ENCODE measurements at regions not wholly inside any gene's neighbourhood (a gene's known extent, or its start where the extent isn't known, plus 50 kb on each side); places are given as distances from the start of the nearest gene placed in this dataset.

DNA sequence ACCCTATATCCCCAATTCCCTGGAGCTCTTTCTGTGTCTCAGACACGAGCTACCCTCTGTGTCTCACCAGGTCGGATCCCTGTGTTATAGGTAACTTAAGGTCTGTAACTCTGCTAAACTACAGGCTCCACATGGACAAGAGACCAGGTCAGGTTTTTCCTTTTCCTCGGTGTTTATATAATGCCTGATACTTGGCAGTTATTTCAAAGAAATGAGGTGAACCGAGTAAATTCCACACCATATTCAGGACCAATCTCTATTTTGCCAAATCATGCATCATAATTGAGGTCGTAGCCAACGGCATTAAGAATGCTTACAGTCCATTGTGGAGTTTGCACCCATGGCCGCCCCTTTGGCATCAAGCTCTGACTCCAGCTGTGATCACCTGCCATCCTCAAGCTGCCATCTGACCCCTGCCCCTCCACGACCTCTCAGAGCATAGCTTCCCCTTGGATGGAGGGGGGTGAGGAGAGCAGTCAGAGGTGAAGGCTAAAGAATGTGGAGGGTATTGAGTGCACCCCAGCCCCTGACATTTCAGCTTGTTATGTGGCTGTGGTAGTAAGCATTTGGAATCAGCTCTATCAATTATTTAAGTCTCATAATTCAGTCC, 434.7 kb upstream of the RBFOX1 start:
- Histone ChIP-seq H3K4me1 (ENCODE audit: control insufficient read depth in 1 of 2, insufficient read depth in 1 of 2, low read depth in 1 of 2, low read length in 1 of 2) (no peaks in the 10 kb centered on the region), H3K27me3 (peaks cover under 1% of the 10 kb centered on the region), H3K4me3 (ENCODE audit: low read depth in 1 of 2, low read length in 1 of 2) (no peak overlapping the region), H3K27ac (no peak overlapping the region), H3K36me3 (no peaks in the 10 kb centered on the region), H3K9me3 (no peaks in the 10 kb centered on the region)
- TF ChIP-seq, protein P1, sequence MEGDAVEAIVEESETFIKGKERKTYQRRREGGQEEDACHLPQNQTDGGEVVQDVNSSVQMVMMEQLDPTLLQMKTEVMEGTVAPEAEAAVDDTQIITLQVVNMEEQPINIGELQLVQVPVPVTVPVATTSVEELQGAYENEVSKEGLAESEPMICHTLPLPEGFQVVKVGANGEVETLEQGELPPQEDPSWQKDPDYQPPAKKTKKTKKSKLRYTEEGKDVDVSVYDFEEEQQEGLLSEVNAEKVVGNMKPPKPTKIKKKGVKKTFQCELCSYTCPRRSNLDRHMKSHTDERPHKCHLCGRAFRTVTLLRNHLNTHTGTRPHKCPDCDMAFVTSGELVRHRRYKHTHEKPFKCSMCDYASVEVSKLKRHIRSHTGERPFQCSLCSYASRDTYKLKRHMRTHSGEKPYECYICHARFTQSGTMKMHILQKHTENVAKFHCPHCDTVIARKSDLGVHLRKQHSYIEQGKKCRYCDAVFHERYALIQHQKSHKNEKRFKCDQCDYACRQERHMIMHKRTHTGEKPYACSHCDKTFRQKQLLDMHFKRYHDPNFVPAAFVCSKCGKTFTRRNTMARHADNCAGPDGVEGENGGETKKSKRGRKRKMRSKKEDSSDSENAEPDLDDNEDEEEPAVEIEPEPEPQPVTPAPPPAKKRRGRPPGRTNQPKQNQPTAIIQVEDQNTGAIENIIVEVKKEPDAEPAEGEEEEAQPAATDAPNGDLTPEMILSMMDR (IDR thresholded peaks at IDR 0.05) = no peak

DNA sequence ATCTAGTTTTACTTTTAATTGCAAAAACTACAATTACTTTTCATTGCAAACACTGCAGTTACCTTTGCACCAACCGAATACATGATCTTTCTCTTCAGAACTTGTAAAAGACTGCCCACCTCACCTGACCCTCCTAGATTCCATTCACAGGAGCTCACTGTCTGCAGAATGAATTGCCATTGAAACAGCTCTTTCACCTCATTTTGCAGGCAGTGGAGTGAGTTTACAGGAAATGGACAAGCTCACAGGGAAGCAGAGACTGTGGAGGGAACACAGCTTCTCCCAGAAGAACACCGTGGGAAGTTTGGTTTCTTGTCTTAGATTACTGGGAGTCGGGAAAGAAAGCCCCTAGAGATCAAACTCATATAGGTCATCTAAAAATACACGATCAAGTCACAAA, 439.7 kb upstream of the RBFOX1 start:
- peaks cover 3% of the 10 kb centered on the region for H3K27me3 ChIP-seq
- H3K4me3 ChIP-seq (ENCODE audit: low read depth in 1 of 2, low read length in 1 of 2) = no peak overlapping the region
- no peak overlapping the region for H3K27ac ChIP-seq
- no peaks in the 10 kb centered on the region for H3K4me1 ChIP-seq (ENCODE audit: control insufficient read depth in 1 of 2, insufficient read depth in 1 of 2, low read depth in 1 of 2, low read length in 1 of 2)
- no peaks in the 10 kb centered on the region for H3K36me3 ChIP-seq
- TF ChIP-seq, protein P1 (IDR thresholded peaks at IDR 0.05) = no peak
- no peaks in the 10 kb centered on the region for H3K9me3 ChIP-seq

DNA sequence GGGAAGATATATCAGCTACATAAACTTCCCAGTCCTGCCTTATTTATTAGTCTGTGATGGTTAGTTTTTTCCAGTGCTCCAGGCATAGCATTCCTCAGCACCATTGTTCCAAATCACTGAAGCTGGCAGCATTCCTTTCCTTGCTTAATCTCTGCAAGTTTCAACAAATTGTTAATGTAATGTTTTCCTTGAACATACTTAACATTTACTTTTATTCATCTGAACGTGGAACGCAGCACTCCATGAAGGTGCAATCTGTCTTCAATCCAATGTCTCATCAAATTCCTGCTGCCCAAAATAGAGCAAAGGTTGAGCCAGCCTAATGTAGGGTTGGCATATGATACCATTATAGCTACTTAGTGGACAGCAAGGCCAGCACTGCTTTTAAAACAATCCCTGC, 441.1 kb upstream of the RBFOX1 start:
- Histone ChIP-seq H3K9me3 (no peaks in the 10 kb centered on the region), H3K36me3 (no peaks in the 10 kb centered on the region), H3K27me3 (peaks cover 3% of the 10 kb centered on the region), H3K27ac (no peak overlapping the region), H3K4me3 (ENCODE audit: low read depth in 1 of 2, low read length in 1 of 2) (no peak overlapping the region), H3K4me1 (ENCODE audit: control insufficient read depth in 1 of 2, insufficient read depth in 1 of 2, low read depth in 1 of 2, low read length in 1 of 2) (no peaks in the 10 kb centered on the region)
- TF ChIP-seq, protein P1 (IDR thresholded peaks at IDR 0.05) = no peak

DNA sequence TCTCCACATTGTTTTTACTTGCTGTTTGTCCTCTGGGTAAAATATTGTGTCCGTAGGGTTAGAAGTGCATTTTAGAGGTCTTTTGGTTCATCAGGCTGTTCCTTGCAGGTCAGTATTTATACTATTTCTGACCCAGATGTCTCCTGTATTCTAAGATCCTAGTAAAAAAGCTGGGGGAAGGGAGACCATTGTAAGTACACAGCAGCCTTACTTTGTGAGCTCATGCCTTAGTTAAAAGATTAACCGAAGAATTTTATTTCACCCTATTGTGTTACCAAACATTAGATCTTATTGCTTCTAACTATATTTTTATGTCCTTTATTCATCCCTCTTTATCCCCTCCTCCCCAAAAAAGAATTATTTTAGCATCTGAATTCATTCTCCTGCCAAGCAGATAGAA, 444.1 kb upstream of the RBFOX1 start:
- H3K9me3 ChIP-seq = no peaks in the 10 kb centered on the region
- no peaks in the 10 kb centered on the region for H3K4me1 ChIP-seq (ENCODE audit: control insufficient read depth in 1 of 2, insufficient read depth in 1 of 2, low read depth in 1 of 2, low read length in 1 of 2)
- TF ChIP-seq, protein P1 (IDR thresholded peaks at IDR 0.05) = no peak
- H3K27ac ChIP-seq = no peak overlapping the region
- H3K27me3 ChIP-seq = peaks cover 3% of the 10 kb centered on the region
- no peaks in the 10 kb centered on the region for H3K36me3 ChIP-seq
- H3K4me3 ChIP-seq (ENCODE audit: low read depth in 1 of 2, low read length in 1 of 2) = no peak overlapping the region

DNA sequence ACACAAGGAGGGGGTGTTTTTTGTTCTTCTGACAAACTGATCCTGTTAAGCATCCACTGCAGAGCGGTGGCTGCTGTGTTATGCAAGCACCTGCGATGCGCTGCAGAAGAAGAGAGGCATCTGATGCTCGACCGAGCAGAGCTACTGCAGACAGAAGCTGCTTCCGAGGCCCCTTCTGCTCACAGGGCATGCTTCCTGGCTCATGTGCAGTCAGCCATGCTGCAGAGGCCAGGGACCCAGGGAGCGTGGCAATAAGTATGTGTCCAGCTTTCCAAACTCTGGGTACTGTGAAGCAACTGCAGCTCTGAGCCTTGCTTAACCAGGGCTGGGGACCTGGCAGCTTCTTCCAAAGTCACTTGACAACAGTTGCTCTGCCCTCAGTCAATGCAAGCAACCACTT, 448.6 kb upstream of the RBFOX1 start:
- no peak overlapping the region for H3K4me3 ChIP-seq (ENCODE audit: low read depth in 1 of 2, low read length in 1 of 2)
- H3K27me3 ChIP-seq = no peaks in the 10 kb centered on the region
- H3K36me3 ChIP-seq = no peaks in the 10 kb centered on the region
- no peaks in the 10 kb centered on the region for H3K4me1 ChIP-seq (ENCODE audit: control insufficient read depth in 1 of 2, insufficient read depth in 1 of 2, low read depth in 1 of 2, low read length in 1 of 2)
- no peaks in the 10 kb centered on the region for H3K9me3 ChIP-seq
- H3K27ac ChIP-seq = no peak overlapping the region
- TF ChIP-seq, protein P1 (IDR thresholded peaks at IDR 0.05) = no peak

DNA sequence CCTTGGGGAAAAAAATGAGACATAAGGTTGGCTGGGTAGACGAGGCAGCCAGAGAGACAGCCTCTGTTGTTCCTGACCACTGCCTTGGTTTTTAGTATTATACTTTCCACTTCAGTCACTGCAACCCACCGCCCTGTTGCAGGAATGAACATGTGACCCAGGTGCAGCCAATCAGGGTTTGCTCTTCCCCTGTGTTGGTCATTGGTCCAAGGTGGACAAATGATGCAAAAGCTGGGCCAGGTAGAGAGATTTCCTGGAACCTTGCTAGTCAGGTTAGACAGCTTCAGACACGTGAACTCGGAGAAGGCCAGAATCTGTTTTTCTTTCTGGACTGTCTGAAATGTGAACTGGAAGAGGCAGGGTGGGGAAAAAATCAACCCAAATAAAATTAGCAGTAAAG, 452.4 kb upstream of the RBFOX1 start:
- Histone ChIP-seq H3K4me3 (ENCODE audit: low read depth in 1 of 2, low read length in 1 of 2) (no peak overlapping the region), H3K27me3 (no peaks in the 10 kb centered on the region), H3K27ac (no peak overlapping the region), H3K36me3 (no peaks in the 10 kb centered on the region), H3K4me1 (ENCODE audit: control insufficient read depth in 1 of 2, insufficient read depth in 1 of 2, low read depth in 1 of 2, low read length in 1 of 2) (no peaks in the 10 kb centered on the region), H3K9me3 (no peaks in the 10 kb centered on the region)
- TF ChIP-seq, protein P1 (IDR thresholded peaks at IDR 0.05) = no peak

Data from neutrophil (primary cell).